Nephron progenitor cell (in vitro differentiated cells): ENCODE measurements at regions not wholly inside any gene's neighbourhood (a gene's known extent, or its start where the extent isn't known, plus 50 kb on each side); places are given as distances from the start of the nearest gene placed in this dataset.

ENCODE experiments used
- DNase-seq: peaks from one replicate; pipeline ENCODE4 v3.0.0; 2021
- H3K27ac Mint-ChIP-seq: 2 replicates; pipeline ENCODE4 v1.8.0; 2021; ENCODE audit warnings: mild to moderate bottlenecking, moderate library complexity, mixed read lengths
- H3K27me3 Mint-ChIP-seq: 2 replicates; pipeline ENCODE4 v1.8.0; 2021; ENCODE audit warnings: mild to moderate bottlenecking, low read depth, mixed read lengths; ENCODE audit not compliant: poor library complexity
- H3K36me3 Mint-ChIP-seq: 2 replicates; pipeline ENCODE4 v1.8.0; 2021; ENCODE audit warnings: low read depth, mixed read lengths
- H3K4me1 Mint-ChIP-seq: 2 replicates; pipeline ENCODE4 v1.8.0; 2021; ENCODE audit warnings: mixed read lengths
- H3K4me3 Mint-ChIP-seq: 2 replicates; pipeline ENCODE4 v1.8.0; 2021; ENCODE audit warnings: mild to moderate bottlenecking, moderate library complexity, mixed read lengths
- H3K9me3 Mint-ChIP-seq: 2 replicates; pipeline ENCODE4 v1.8.0; 2021; ENCODE audit warnings: mild to moderate bottlenecking, moderate library complexity, mixed read lengths
- CTCF ChIP-seq: fragments of 200-600 bp; sonication (generic); IDR thresholded peaks from 2 replicates; pipeline ENCODE4 v1.5.0; 2021; ENCODE audit warnings: antibody characterized with exemption

- peaks cover 3% of the 10 kb centered on the region for H3K9me3 Mint-ChIP-seq
These were observed 531.1 kb upstream of the TLE4 start for GRCh38 chr9:79040671-79041070.

GRCh38 chr9:79041266-79041665, 530.5 kb upstream of the TLE4 start:
- Mint-ChIP-seq H3K4me1 (no peaks in the 10 kb centered on the region), H3K36me3 (no peaks in the 10 kb centered on the region), H3K9me3 (peaks cover 1% of the 10 kb centered on the region), H3K27ac (no peak overlapping the region), H3K27me3 (no peaks in the 10 kb centered on the region), H3K4me3 (no peak overlapping the region)
- DNase-seq, result no peak
- TF ChIP-seq CTCF, result no peak

More at GRCh38 chr9:79040671-79041070, 531.1 kb upstream of the TLE4 start:
- Mint-ChIP-seq H3K36me3 (no peaks in the 10 kb centered on the region), H3K4me1 (no peaks in the 10 kb centered on the region), H3K4me3 (no peak overlapping the region), H3K27ac (no peak overlapping the region), H3K27me3 (no peaks in the 10 kb centered on the region)
- TF ChIP-seq CTCF, result no peak
- DNase-seq, result no peak

GRCh38 chr9:79043916-79044315, 527.8 kb upstream of the TLE4 start:
- Mint-ChIP-seq H3K9me3 (no peaks in the 10 kb centered on the region), H3K27me3 (no peaks in the 10 kb centered on the region), H3K36me3 (no peaks in the 10 kb centered on the region), H3K4me1 (no peaks in the 10 kb centered on the region), H3K4me3 (no peak overlapping the region), H3K27ac (no peak overlapping the region)
- no peak for TF ChIP-seq CTCF
- no peak for DNase-seq

GRCh38 chr9:79046401-79046800, 525.4 kb upstream of the TLE4 start:
- Mint-ChIP-seq H3K4me3 (no peak overlapping the region), H3K9me3 (no peaks in the 10 kb centered on the region), H3K27me3 (no peaks in the 10 kb centered on the region), H3K4me1 (no peaks in the 10 kb centered on the region), H3K27ac (no peak overlapping the region), H3K36me3 (no peaks in the 10 kb centered on the region)
- no peak for DNase-seq
- TF ChIP-seq CTCF, result no peak

GRCh38 chr9:79049371-79049770, 522.4 kb upstream of the TLE4 start:
- Mint-ChIP-seq H3K9me3 (no peaks in the 10 kb centered on the region), H3K4me3 (no peak overlapping the region), H3K36me3 (no peaks in the 10 kb centered on the region), H3K27me3 (peaks cover 4% of the 10 kb centered on the region), H3K27ac (no peak overlapping the region), H3K4me1 (no peaks in the 10 kb centered on the region)
- no peak for DNase-seq
- TF ChIP-seq CTCF, result no peak

- no peaks in the 10 kb centered on the region for H3K36me3 Mint-ChIP-seq
- TF ChIP-seq CTCF, result no peak
- no peak overlapping the region for H3K4me3 Mint-ChIP-seq
- no peak for DNase-seq
- H3K27me3 Mint-ChIP-seq, result peaks cover 7% of the 10 kb centered on the region
- H3K9me3 Mint-ChIP-seq, result peaks cover under 1% of the 10 kb centered on the region
- no peak overlapping the region for H3K27ac Mint-ChIP-seq
- no peaks in the 10 kb centered on the region for H3K4me1 Mint-ChIP-seq
These were observed 518.2 kb upstream of the TLE4 start for GRCh38 chr9:79053598-79053997.
